ENCODE measurements at regions not wholly inside any gene's neighbourhood (a gene's known extent, or its start where the extent isn't known, plus 50 kb on each side); places are given as distances from the start of the nearest gene placed in this dataset.

DNA sequence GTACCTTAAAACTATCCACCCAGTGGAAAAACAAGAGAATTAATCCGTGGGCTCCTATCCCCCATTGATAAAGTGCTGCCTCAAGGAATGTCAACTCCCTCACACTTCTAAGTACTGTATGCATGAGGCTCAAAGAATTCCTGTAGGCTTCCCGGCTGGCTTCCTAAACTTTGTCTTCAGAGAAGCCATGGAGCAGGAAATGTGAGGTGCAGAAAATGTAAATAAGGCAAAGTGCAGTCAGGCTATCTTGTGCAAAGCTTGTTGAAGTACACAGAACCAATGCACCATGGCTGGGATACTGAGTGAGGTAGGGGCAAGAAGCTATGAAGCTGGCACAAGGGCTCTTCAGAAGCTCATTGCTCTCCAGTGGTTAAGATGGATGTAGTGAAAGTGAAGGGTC is 611.0 kb downstream of the FSCB start (continued):
- TF ChIP-seq TBL1XR1 (IDR thresholded peaks at IDR 0.05; ENCODE audit: borderline replicate concordance, low read length, partially characterized antibody) (no peak), ZNF224 (CRISPR knock-in tag; IDR thresholded peaks at IDR 0.05) (no peak), SAP130 (CRISPR knock-in tag; IDR thresholded peaks at IDR 0.05; ENCODE audit: low read depth) (no peak), RARG (CRISPR knock-in tag; IDR thresholded peaks at IDR 0.05; ENCODE audit: low read depth) (no peak), ZIK1 (CRISPR knock-in tag; IDR thresholded peaks at IDR 0.05; ENCODE audit: borderline replicate concordance, low read depth) (no peak), ZFP36 (IDR thresholded peaks at IDR 0.05; ENCODE audit: borderline replicate concordance, low read depth, low read length, partially characterized antibody) (no peak), MEF2D (CRISPR knock-in tag; IDR thresholded peaks at IDR 0.05) (0 out of 2 replicates have a peak, but pooled peaks have one; percentile 31), ZNF75D (CRISPR knock-in tag; IDR thresholded peaks at IDR 0.05; ENCODE audit: borderline replicate concordance) (no peak), ZFYVE20 (CRISPR knock-in tag; IDR thresholded peaks at IDR 0.05; ENCODE audit: borderline replicate concordance, low read depth) (no peak), PCBP2 (optimal IDR thresholded peaks at IDR 0.05; ENCODE audit: low read depth, low read length, poor library complexity, severe bottlenecking) (no peak), JUNB (CRISPR knock-in tag; IDR thresholded peaks at IDR 0.05; ENCODE audit: borderline replicate concordance) (no peak), ZGPAT (CRISPR knock-in tag; IDR thresholded peaks at IDR 0.05) (no peak), DPF2 (CRISPR knock-in tag; IDR thresholded peaks at IDR 0.05; ENCODE audit: borderline replicate concordance, low read depth) (0 out of 2 replicates have a peak, but pooled peaks have one; percentile 32), PLSCR1 (CRISPR knock-in tag; IDR thresholded peaks at IDR 0.05; ENCODE audit: borderline replicate concordance) (no peak), HOXA3 (CRISPR knock-in tag; IDR thresholded peaks at IDR 0.05) (0 out of 2 replicates have a peak, but pooled peaks have one; percentile 13), RAD51 (IDR thresholded peaks at IDR 0.05; ENCODE audit: borderline replicate concordance) (no peak), PRPF4 (IDR thresholded peaks at IDR 0.05; ENCODE audit: low read depth, low read length, poor library complexity, severe bottlenecking) (no peak), ZFP36L1 (CRISPR knock-in tag; IDR thresholded peaks at IDR 0.05) (no peak), KMT2B (CRISPR knock-in tag; IDR thresholded peaks at IDR 0.05) (no peak), REL (CRISPR knock-in tag; conservative IDR thresholded peaks at IDR 0.05) (no peak), ZNF816 (CRISPR knock-in tag; IDR thresholded peaks at IDR 0.05; ENCODE audit: borderline replicate concordance) (no peak), STAT5B (CRISPR knock-in tag; IDR thresholded peaks at IDR 0.05) (no peak), SP4 (CRISPR knock-in tag; IDR thresholded peaks at IDR 0.05) (no peak), ZNF501 (CRISPR knock-in tag; IDR thresholded peaks at IDR 0.05) (no peak), PAF1 (CRISPR knock-in tag; IDR thresholded peaks at IDR 0.05) (no peak), HOMEZ (CRISPR knock-in tag; IDR thresholded peaks at IDR 0.05; ENCODE audit: low read depth) (peak; percentile 60), ZFP37 (CRISPR knock-in tag; IDR thresholded peaks at IDR 0.05; ENCODE audit: borderline replicate concordance) (no peak)
- TF ChIP-seq, protein P1, sequence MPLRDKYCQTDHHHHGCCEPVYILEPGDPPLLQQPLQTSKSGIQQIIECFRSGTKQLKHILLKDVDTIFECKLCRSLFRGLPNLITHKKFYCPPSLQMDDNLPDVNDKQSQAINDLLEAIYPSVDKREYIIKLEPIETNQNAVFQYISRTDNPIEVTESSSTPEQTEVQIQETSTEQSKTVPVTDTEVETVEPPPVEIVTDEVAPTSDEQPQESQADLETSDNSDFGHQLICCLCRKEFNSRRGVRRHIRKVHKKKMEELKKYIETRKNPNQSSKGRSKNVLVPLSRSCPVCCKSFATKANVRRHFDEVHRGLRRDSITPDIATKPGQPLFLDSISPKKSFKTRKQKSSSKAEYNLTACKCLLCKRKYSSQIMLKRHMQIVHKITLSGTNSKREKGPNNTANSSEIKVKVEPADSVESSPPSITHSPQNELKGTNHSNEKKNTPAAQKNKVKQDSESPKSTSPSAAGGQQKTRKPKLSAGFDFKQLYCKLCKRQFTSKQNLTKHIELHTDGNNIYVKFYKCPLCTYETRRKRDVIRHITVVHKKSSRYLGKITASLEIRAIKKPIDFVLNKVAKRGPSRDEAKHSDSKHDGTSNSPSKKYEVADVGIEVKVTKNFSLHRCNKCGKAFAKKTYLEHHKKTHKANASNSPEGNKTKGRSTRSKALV (CRISPR knock-in tag; IDR thresholded peaks at IDR 0.05) = no peak
